Vagina (tissue), 2 donors: ENCODE measurements at regions not wholly inside any gene's neighbourhood (a gene's known extent, or its start where the extent isn't known, plus 50 kb on each side); places are given as distances from the start of the nearest gene placed in this dataset.

Source experiments
- DNase-seq, 2 donors: peaks; one replicate each; pipeline ENCODE4 v3.0.0-alpha.2; 2017; ENCODE audit errors: extremely low spot score in 2 of 2
- H3K27ac ChIP-seq: fragments of 200-600 bp; sonication (generic); one replicate; pipeline ENCODE4 v1.5.1; 2019
- H3K27me3 ChIP-seq: fragments of 200-600 bp; sonication (generic); one replicate; pipeline ENCODE4 v1.5.1; 2019
- H3K36me3 ChIP-seq, 2 donors: fragments of 200-600 bp; sonication (generic); one replicate each; pipeline ENCODE4 v1.5.1; 2017 to 2019
- H3K4me1 ChIP-seq: fragments of 200-600 bp; sonication (generic); one replicate; pipeline ENCODE4 v1.5.1; 2019
- H3K4me3 ChIP-seq, 2 donors: fragments of 200-600 bp; sonication (generic); 1 replicate in 1 of 2; 2 replicates in 1 of 2; pipeline ENCODE4 v1.5.1; 2016 to 2019
- H3K9me3 ChIP-seq: fragments of 200-600 bp; sonication (generic); one replicate; pipeline ENCODE4 v1.5.1; 2019
- CTCF ChIP-seq, 3 experiments: fragments of 450-650 bp in 2 of 3; fragments of 200-600 bp in 1 of 3; sonication (generic) in 1 of 3; IDR thresholded peaks; one replicate each; pipeline ENCODE4 v1.5.1; 2017 to 2019; ENCODE audit warnings: antibody characterized with exemption in 3 of 3, mild to moderate bottlenecking in 2 of 3, moderate library complexity in 2 of 3
- POLR2A ChIP-seq, 2 donors: fragments of 450-650 bp; IDR thresholded peaks; one replicate each; pipeline ENCODE4 v1.6.1; 2017; ENCODE audit warnings: antibody characterized with exemption in 2 of 2, mild to moderate bottlenecking in 2 of 2, moderate library complexity in 2 of 2
- POLR2AphosphoS5 ChIP-seq, 2 donors: sonication (generic); formaldehyde crosslinking; IDR thresholded peaks; one replicate each; pipeline ENCODE4 v1.9.0; 2017; ENCODE audit warnings: antibody characterized with exemption in 2 of 2, mild to moderate bottlenecking in 2 of 2, low read depth in 1 of 2; ENCODE audit not compliant: insufficient read depth in 1 of 2
- intact Hi-C: fragments of 100-400 bp; cut with DNase I; formaldehyde crosslinking; loops from one replicate; pipeline ENCODE4 v1.15.1; 2023

DNA sequence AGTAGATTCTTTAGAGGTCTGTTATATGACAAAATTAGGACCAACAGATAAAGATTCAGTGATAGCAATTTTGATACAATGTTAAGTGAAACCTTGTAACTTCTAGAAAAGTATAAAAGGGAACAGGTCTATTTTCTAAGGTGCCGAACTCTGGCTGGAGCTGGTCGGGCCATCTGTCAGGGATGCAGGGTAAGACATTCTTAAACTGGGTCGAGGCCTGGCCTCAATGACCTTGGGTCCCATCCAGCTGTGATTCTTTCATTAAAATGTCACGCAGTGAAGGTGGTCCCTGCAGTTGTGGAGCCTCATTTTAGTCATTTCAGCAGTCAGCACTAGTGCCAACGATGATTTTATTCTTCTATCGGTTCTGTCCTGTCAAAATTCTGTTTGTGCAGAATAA is 271.9 kb upstream of the SPRY2 start:
- no peaks in the 10 kb centered on the region for H3K9me3 ChIP-seq
- intact Hi-C loops = no loop called here
- no peak overlapping the region for H3K4me3 ChIP-seq
- H3K27me3 ChIP-seq = no peaks in the 10 kb centered on the region
- TF ChIP-seq POLR2A (IDR thresholded peaks at IDR 0.05) (no peak), CTCF (IDR thresholded peaks at IDR 0.05) (no peak), POLR2AphosphoS5 (IDR thresholded peaks at IDR 0.05; ENCODE audit: insufficient read depth in 1 of 2, low read depth in 1 of 2) (no peak)
- no peaks in the 10 kb centered on the region for H3K4me1 ChIP-seq
- no peak overlapping the region for H3K27ac ChIP-seq
- no peaks in the 10 kb centered on the region for H3K36me3 ChIP-seq
- no peak for DNase-seq

DNA sequence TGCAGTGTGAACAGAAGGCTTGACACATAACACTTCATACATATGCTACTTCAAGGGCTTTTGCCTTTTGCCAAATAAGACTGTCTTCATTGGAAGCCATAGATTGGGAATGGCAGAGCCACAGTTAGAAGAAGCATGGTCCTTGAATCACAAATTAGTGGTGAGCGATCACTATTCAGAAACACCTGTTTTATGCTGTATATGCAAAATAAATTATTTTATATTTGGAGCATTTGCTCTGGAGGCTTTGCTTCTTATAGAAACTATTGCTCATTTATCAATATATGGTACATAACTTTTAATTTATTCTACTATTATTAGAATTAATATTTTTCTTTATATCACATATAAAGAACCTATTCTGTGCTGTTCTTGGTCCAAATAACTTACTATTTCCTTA is 270.4 kb upstream of the SPRY2 start:
- Histone ChIP-seq H3K4me1 (no peaks in the 10 kb centered on the region), H3K36me3 (no peaks in the 10 kb centered on the region), H3K9me3 (no peaks in the 10 kb centered on the region), H3K4me3 (no peak overlapping the region), H3K27me3 (no peaks in the 10 kb centered on the region), H3K27ac (no peak overlapping the region)
- TF ChIP-seq POLR2AphosphoS5 (IDR thresholded peaks at IDR 0.05; ENCODE audit: insufficient read depth in 1 of 2, low read depth in 1 of 2) (no peak), POLR2A (IDR thresholded peaks at IDR 0.05) (no peak), CTCF (IDR thresholded peaks at IDR 0.05) (no peak)
- DNase-seq = no peak
- intact Hi-C loops = no loop called here

- no peaks in the 10 kb centered on the region for H3K36me3 ChIP-seq
- no peaks in the 10 kb centered on the region for H3K9me3 ChIP-seq
- no peak overlapping the region for H3K27ac ChIP-seq
- no peak for DNase-seq
- H3K4me3 ChIP-seq = no peak overlapping the region
- TF ChIP-seq POLR2AphosphoS5 (IDR thresholded peaks at IDR 0.05; ENCODE audit: insufficient read depth in 1 of 2, low read depth in 1 of 2) = no peak
- TF ChIP-seq POLR2A (IDR thresholded peaks at IDR 0.05) = no peak
- no peak for TF ChIP-seq CTCF (IDR thresholded peaks at IDR 0.05)
- no peaks in the 10 kb centered on the region for H3K27me3 ChIP-seq
- no peaks in the 10 kb centered on the region for H3K4me1 ChIP-seq
- intact Hi-C loops = no loop called here
Measured at GRCh38 chr13:80605716-80606115, 264.8 kb upstream of the SPRY2 start.

DNA sequence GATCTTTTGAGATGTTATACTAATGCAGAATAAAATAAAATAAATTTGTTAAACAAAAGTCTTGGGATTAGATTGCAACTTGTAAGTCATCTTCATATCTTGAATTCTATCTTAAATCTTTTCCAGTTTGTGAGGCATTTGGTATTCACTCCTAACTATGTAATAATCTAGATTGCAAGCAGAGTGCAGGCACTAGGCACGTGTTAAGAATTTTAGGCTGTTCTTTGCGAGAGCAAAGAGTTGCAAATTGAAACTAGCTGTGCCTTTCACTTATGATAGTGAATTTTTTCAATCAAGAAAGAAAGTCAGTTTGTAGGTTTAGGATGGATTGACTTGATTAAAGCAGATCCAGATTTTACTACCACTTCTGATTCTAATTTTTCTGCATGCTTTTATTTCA is 264.1 kb upstream of the SPRY2 start:
- Histone ChIP-seq H3K4me1 (no peaks in the 10 kb centered on the region), H3K27me3 (no peaks in the 10 kb centered on the region), H3K36me3 (no peaks in the 10 kb centered on the region), H3K4me3 (no peak overlapping the region), H3K27ac (no peak overlapping the region), H3K9me3 (no peaks in the 10 kb centered on the region)
- no peak for DNase-seq
- intact Hi-C loops = no loop called here
- no peak for TF ChIP-seq POLR2A (IDR thresholded peaks at IDR 0.05)

GRCh38 chr13:80604098-80604497 is 263.2 kb upstream of the SPRY2 start:
- H3K36me3 ChIP-seq = no peaks in the 10 kb centered on the region
- H3K9me3 ChIP-seq = no peaks in the 10 kb centered on the region
- no peak for DNase-seq
- H3K4me1 ChIP-seq = no peaks in the 10 kb centered on the region
- TF ChIP-seq POLR2A (IDR thresholded peaks at IDR 0.05) (no peak), CTCF (IDR thresholded peaks at IDR 0.05) (no peak), POLR2AphosphoS5 (IDR thresholded peaks at IDR 0.05; ENCODE audit: insufficient read depth in 1 of 2, low read depth in 1 of 2) (no peak)
- H3K27ac ChIP-seq = no peak overlapping the region
- no peak overlapping the region for H3K4me3 ChIP-seq
- no peaks in the 10 kb centered on the region for H3K27me3 ChIP-seq
- intact Hi-C loops = no loop called here

GRCh38 chr13:80603351-80603750 is 262.4 kb upstream of the SPRY2 start:
- H3K4me3 ChIP-seq = no peak overlapping the region
- TF ChIP-seq CTCF (IDR thresholded peaks at IDR 0.05) (no peak), POLR2AphosphoS5 (IDR thresholded peaks at IDR 0.05; ENCODE audit: insufficient read depth in 1 of 2, low read depth in 1 of 2) (no peak)
- intact Hi-C loops = no loop called here
- H3K36me3 ChIP-seq = no peaks in the 10 kb centered on the region
- H3K4me1 ChIP-seq = no peaks in the 10 kb centered on the region
- no peak for DNase-seq
- no peak overlapping the region for H3K27ac ChIP-seq
- H3K27me3 ChIP-seq = no peaks in the 10 kb centered on the region
- no peaks in the 10 kb centered on the region for H3K9me3 ChIP-seq
